MCF 10A (cell line): ENCODE measurements at regions not wholly inside any gene's neighbourhood (a gene's known extent, or its start where the extent isn't known, plus 50 kb on each side); places are given as distances from the start of the nearest gene placed in this dataset.

ENCODE experiments used
- BruUV-seq: library from RNA; stranded (reverse); fragments of 400-500 nt; replicated peaks from 2 replicates; lab custom pipeline; 2021; lab: Mats Ljungman, UMichigan
- CTCF ChIA-PET: fragments of 300-600 bp; sonication (Branson Sonifier 250); formaldehyde crosslinking; extraction: SDS; loops from one replicate; lab custom pipeline; 2021; ENCODE audit warnings: antibody characterized with exemption, inconsistent platforms; lab: Yijun Ruan, JAX
- POLR2A ChIA-PET: fragments of 300-600, 350-650 bp; sonication (Branson Sonifier 250); formaldehyde crosslinking; extraction: SDS; loops from one replicate; lab custom pipeline; 2020; ENCODE audit warnings: antibody characterized with exemption, inconsistent platforms; lab: Yijun Ruan, JAX
- DNase-seq: peaks from one replicate; pipeline ENCODE4 v3.0.0-alpha.2; 2018; ENCODE audit not compliant: unreplicated experiment
- H3K27ac Mint-ChIP-seq: one replicate; pipeline ENCODE4 v1.8.0; 2022; ENCODE audit warnings: mild to moderate bottlenecking, low read depth, mixed read lengths; ENCODE audit not compliant: unreplicated experiment
- H3K27me3 Mint-ChIP-seq: one replicate; pipeline ENCODE4 v1.8.0; 2022; ENCODE audit warnings: mixed read lengths; ENCODE audit not compliant: insufficient read depth, unreplicated experiment
- H3K36me3 Mint-ChIP-seq: one replicate; pipeline ENCODE4 v1.8.0; 2022; ENCODE audit warnings: mild to moderate bottlenecking, moderate library complexity, mixed read lengths; ENCODE audit not compliant: insufficient read depth, unreplicated experiment
- H3K4me1 Mint-ChIP-seq: one replicate; pipeline ENCODE4 v1.8.0; 2022; ENCODE audit warnings: mixed read lengths; ENCODE audit not compliant: insufficient read depth, unreplicated experiment
- H3K4me3 Mint-ChIP-seq: one replicate; pipeline ENCODE4 v1.8.0; 2022; ENCODE audit warnings: mild to moderate bottlenecking, moderate library complexity, mixed read lengths; ENCODE audit not compliant: unreplicated experiment
- H3K9me3 Mint-ChIP-seq: one replicate; pipeline ENCODE4 v1.8.0; 2022; ENCODE audit warnings: mixed read lengths; ENCODE audit not compliant: unreplicated experiment
- intact Hi-C: fragments of 100-400 bp; cut with micrococcal nuclease; formaldehyde crosslinking; loops from 2 replicates; pipeline ENCODE4 v1.14.1; 2022
- TF ChIP-seq, protein P1 (sequence below): fragments of 200-600 bp; IDR thresholded peaks from one replicate; pipeline ENCODE4 v1.8.0; 2022; ENCODE audit warnings: antibody characterized with exemption, mild to moderate bottlenecking; ENCODE audit not compliant: unreplicated experiment

DNA sequence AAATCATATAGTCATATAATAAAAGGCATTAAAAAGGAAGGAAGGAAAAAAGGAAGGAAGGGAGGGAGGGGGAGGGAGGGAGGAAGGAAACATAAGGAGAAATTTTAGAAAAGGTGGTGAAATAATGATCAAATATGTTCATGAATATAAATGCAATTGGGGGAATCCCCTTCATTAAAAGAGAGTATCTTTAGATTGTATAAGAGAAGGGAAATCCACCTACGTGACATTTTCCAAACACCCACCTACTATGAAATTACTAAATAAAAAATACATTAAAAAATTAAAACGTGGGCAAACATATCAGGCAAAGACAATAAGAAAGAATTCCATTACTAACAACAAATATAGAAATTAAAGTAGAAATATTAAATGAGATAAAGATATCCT lies 203.4 kb upstream of the PARD3B start:
- TF ChIP-seq, protein P1, sequence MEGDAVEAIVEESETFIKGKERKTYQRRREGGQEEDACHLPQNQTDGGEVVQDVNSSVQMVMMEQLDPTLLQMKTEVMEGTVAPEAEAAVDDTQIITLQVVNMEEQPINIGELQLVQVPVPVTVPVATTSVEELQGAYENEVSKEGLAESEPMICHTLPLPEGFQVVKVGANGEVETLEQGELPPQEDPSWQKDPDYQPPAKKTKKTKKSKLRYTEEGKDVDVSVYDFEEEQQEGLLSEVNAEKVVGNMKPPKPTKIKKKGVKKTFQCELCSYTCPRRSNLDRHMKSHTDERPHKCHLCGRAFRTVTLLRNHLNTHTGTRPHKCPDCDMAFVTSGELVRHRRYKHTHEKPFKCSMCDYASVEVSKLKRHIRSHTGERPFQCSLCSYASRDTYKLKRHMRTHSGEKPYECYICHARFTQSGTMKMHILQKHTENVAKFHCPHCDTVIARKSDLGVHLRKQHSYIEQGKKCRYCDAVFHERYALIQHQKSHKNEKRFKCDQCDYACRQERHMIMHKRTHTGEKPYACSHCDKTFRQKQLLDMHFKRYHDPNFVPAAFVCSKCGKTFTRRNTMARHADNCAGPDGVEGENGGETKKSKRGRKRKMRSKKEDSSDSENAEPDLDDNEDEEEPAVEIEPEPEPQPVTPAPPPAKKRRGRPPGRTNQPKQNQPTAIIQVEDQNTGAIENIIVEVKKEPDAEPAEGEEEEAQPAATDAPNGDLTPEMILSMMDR, result no peak
- no peaks in the 10 kb centered on the region for H3K27me3 Mint-ChIP-seq
- DNase-seq, result no peak
- CTCF ChIA-PET, result no interaction called here
- H3K4me1 Mint-ChIP-seq, result peaks cover 18% of the 10 kb centered on the region
- no peak overlapping the region for H3K27ac Mint-ChIP-seq
- BruUV-seq, result no TSS peak
- peaks cover 8% of the 10 kb centered on the region for H3K9me3 Mint-ChIP-seq
- no peak overlapping the region for H3K4me3 Mint-ChIP-seq
- POLR2A ChIA-PET, result no interaction called here
- no peaks in the 10 kb centered on the region for H3K36me3 Mint-ChIP-seq
- intact Hi-C loops, result no loop called here

DNA sequence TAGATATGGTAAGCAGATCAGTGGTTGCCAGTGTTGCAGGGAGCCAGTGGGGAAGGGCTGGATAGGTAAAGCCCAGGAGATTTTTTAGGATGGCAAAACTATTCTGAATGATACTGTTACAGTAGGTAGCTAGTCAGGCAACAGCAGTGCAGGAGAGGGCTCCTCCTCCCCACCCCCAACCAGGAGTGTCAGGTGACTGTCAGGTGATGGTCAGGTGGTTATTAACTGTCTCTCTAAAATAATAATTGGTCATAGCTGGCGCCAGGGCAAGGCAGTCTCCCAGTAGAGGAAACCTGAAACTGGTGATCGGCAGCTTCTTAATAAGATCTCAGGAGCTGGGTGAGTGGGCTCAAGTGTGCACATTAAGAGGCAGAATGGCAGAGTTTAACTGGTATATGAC lies 201.6 kb upstream of the PARD3B start:
- H3K9me3 Mint-ChIP-seq, result peaks cover 8% of the 10 kb centered on the region
- intact Hi-C loops, result no loop called here
- CTCF ChIA-PET, result interaction anchor here (0.7 to 1.3 kb wide), 2 partner anchors 10 to 311 kb away, joined by 3 to 7 read pairs; no protein-coding TSS in a partner anchor
- H3K27me3 Mint-ChIP-seq, result no peaks in the 10 kb centered on the region
- TF ChIP-seq, protein P1, result no peak
- no peak overlapping the region for H3K4me3 Mint-ChIP-seq
- no peak overlapping the region for H3K27ac Mint-ChIP-seq
- no peak for DNase-seq
- no TSS peak for BruUV-seq
- H3K36me3 Mint-ChIP-seq, result no peaks in the 10 kb centered on the region
- H3K4me1 Mint-ChIP-seq, result peaks cover 12% of the 10 kb centered on the region
- POLR2A ChIA-PET, result no interaction called here

DNA sequence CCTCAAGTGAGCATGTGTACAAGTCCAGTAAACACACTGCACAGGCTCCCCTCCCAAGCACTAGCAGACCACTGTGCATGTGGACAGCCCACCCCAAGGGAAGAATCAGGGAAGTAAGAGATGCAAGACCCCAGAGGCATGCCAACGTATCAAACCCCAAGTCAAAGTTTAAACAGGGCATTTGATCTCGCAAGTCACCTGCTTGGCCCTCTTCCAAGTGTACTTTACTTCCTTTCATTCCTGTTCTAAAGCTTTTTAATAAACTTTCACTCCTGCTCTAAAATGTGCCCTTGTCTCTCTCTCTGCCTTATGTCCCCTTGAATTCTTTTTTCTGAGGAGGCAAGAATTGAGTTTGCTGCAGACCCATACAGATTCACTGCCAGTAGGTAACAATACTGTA lies 201.2 kb upstream of the PARD3B start:
- CTCF ChIA-PET, result interaction anchor here (1.3 kb wide), 1 partner anchor 10 kb away, joined by 7 read pairs; no protein-coding TSS in a partner anchor
- no TSS peak for BruUV-seq
- no peaks in the 10 kb centered on the region for H3K27me3 Mint-ChIP-seq
- no peak overlapping the region for H3K27ac Mint-ChIP-seq
- peaks cover 8% of the 10 kb centered on the region for H3K9me3 Mint-ChIP-seq
- H3K4me1 Mint-ChIP-seq, result peaks cover 10% of the 10 kb centered on the region
- intact Hi-C loops, result no loop called here
- TF ChIP-seq, protein P1, result no peak
- no peak for DNase-seq
- H3K4me3 Mint-ChIP-seq, result no peak overlapping the region
- POLR2A ChIA-PET, result no interaction called here
- no peaks in the 10 kb centered on the region for H3K36me3 Mint-ChIP-seq

DNA sequence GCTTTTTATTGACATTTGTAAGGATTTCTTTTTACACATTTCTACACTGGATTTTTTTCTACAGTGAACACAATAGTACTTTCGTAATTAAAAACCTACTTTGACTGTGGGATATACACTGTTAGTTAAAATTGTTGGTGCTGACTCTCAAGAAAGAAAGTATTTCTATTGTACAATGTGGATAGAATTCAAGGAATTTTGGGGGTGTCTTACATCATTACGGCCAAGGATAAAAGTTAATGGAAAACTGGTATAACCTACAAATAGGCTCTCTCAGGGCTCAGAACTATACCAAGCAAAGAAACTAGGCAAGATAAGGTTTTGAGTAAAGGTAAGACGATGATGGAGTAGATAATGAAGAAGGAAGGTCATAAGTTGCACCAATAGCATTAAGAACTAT lies 198.4 kb upstream of the PARD3B start:
- TF ChIP-seq, protein P1, result no peak
- no peaks in the 10 kb centered on the region for H3K9me3 Mint-ChIP-seq
- no peak overlapping the region for H3K27ac Mint-ChIP-seq
- ChIA-PET POLR2A (no interaction called here), CTCF (no interaction called here)
- no peak for DNase-seq
- H3K27me3 Mint-ChIP-seq, result no peaks in the 10 kb centered on the region
- no peak overlapping the region for H3K4me3 Mint-ChIP-seq
- intact Hi-C loops, result no loop called here
- no peaks in the 10 kb centered on the region for H3K4me1 Mint-ChIP-seq
- no peaks in the 10 kb centered on the region for H3K36me3 Mint-ChIP-seq
- BruUV-seq, result no TSS peak
